Mammary epithelial cell (primary cell): ENCODE measurements at regions not wholly inside any gene's neighbourhood (a gene's known extent, or its start where the extent isn't known, plus 50 kb on each side); places are given as distances from the start of the nearest gene placed in this dataset.

ENCODE experiments used
- CTCF ChIP-seq, 2 donors: IDR thresholded peaks in 1 of 2; conservative IDR thresholded peaks in 1 of 2; 2 replicates each; pipeline ENCODE4 v1.5.1; 2011 to 2012; ENCODE audit warnings: inconsistent platforms in 2 of 2, low read length in 2 of 2, mild to moderate bottlenecking in 2 of 2, control low read depth in 1 of 2, low read depth in 1 of 2; ENCODE audit not compliant: insufficient read depth in 1 of 2; ENCODE audit errors: extremely low read depth in 1 of 2
- EZH2 ChIP-seq: IDR thresholded peaks from 2 replicates; pipeline ENCODE4 v1.6.1; 2012; ENCODE audit warnings: low read length, inconsistent platforms, borderline replicate concordance

DNA sequence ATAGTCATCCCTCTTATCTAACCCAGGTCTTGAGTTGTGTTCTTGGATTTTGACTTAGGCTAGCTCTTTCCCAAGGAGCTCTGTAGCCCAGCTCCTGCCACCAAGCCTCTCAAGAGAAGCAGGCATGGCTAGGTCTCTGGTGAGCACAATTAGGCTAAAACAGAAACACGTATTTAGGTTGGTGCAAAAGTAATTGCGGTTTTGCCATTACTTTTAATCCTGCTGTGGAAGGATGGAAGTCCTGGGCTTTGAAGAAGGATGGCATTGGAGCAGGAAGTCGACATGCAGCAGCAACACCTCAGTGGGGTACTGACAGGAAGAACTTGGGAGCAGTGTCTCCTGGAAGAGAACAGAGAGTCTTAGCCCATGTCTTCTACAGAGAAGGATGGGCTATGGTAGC is 80.0 kb upstream of the CCDC190 start:
- no peak for TF ChIP-seq CTCF (conservative IDR thresholded peaks at IDR 0.05 in 1 of 2, IDR thresholded peaks at IDR 0.05 in 1 of 2; ENCODE audit: extremely low read depth in 1 of 2, insufficient read depth in 1 of 2, low read depth in 1 of 2, low read length in 2 of 2)
- no peak for TF ChIP-seq EZH2
